ENCODE measurements at regions not wholly inside any gene's neighbourhood (a gene's known extent, or its start where the extent isn't known, plus 50 kb on each side); places are given as distances from the start of the nearest gene placed in this dataset.

GRCh38 chr14:97120611-97121031 lies 323.4 kb downstream of the VRK1 start:
- no peak for TF ChIP-seq ZNF223 (tag by site-specific recombination; IDR thresholded peaks at IDR 0.05)
- no peak for TF ChIP-seq ATF2 (tag by site-specific recombination; IDR thresholded peaks at IDR 0.05; ENCODE audit: low read depth)
- no peak for TF ChIP-seq SALL2 (tag by site-specific recombination; IDR thresholded peaks at IDR 0.05; ENCODE audit: borderline replicate concordance)
- TF ChIP-seq ZNF777 (tag by site-specific recombination; IDR thresholded peaks at IDR 0.05; ENCODE audit: borderline replicate concordance): no peak
